WERI-Rb-1 (cell line): ENCODE measurements at regions not wholly inside any gene's neighbourhood (a gene's known extent, or its start where the extent isn't known, plus 50 kb on each side); places are given as distances from the start of the nearest gene placed in this dataset.

Experiments
- DNase-seq: peaks from one replicate; pipeline ENCODE4 v3.0.0-alpha.2; 2020
- H3K27ac ChIP-seq: fragments of 250-450 bp; sonication (Bioruptor Pico); 2 replicates; pipeline ENCODE4 v1.5.1; 2020; ENCODE audit warnings: mild to moderate bottlenecking, moderate library complexity
- H3K27me3 ChIP-seq: fragments of 250-450 bp; sonication (Bioruptor Pico); 2 replicates; pipeline ENCODE4 v1.5.1; 2021; ENCODE audit warnings: mild to moderate bottlenecking, low read depth, moderate library complexity; ENCODE audit not compliant: insufficient read depth, severe bottlenecking
- H3K36me3 ChIP-seq: fragments of 250-450 bp; sonication (Bioruptor Pico); 2 replicates; pipeline ENCODE4 v1.5.1; 2020; ENCODE audit warnings: mild to moderate bottlenecking, moderate library complexity
- H3K4me3 ChIP-seq: 2 replicates; pipeline ENCODE4 v1.5.1; 2011; ENCODE audit warnings: low read depth, mild to moderate bottlenecking, control low read depth, low read length
- H3K9me3 ChIP-seq: fragments of 250-450 bp; sonication (Bioruptor Pico); 2 replicates; pipeline ENCODE4 v1.5.1; 2021; ENCODE audit warnings: mild to moderate bottlenecking, moderate library complexity; ENCODE audit not compliant: severe bottlenecking
- CTCF ChIP-seq: IDR thresholded peaks from 2 replicates; pipeline ENCODE4 v1.5.1; 2011; ENCODE audit warnings: low read depth, mild to moderate bottlenecking, control low read depth, inconsistent platforms, low read length

- Histone ChIP-seq H3K4me3 (no peak overlapping the region), H3K9me3 (no peaks in the 10 kb centered on the region), H3K27me3 (no peaks in the 10 kb centered on the region), H3K27ac (no peak overlapping the region), H3K36me3 (no peaks in the 10 kb centered on the region)
- no peak for TF ChIP-seq CTCF
- DNase-seq: no peak
Measured at GRCh38 chr11:103842191-103842590, 194.2 kb upstream of the DDI1 start.

GRCh38 chr11:103842795-103843194 lies 193.6 kb upstream of the DDI1 start:
- Histone ChIP-seq H3K27me3 (no peaks in the 10 kb centered on the region), H3K36me3 (no peaks in the 10 kb centered on the region), H3K27ac (no peak overlapping the region), H3K9me3 (no peaks in the 10 kb centered on the region), H3K4me3 (no peak overlapping the region)
- no peak for TF ChIP-seq CTCF
- no peak for DNase-seq

GRCh38 chr11:103844327-103845215 lies 191.9 kb upstream of the DDI1 start:
- Histone ChIP-seq H3K27me3 (no peaks in the 10 kb centered on the region), H3K4me3 (no peak overlapping the region), H3K27ac (no peak overlapping the region)

GRCh38 chr11:103845331-103845730 lies 191.1 kb upstream of the DDI1 start:
- no peak for DNase-seq
- Histone ChIP-seq H3K9me3 (no peaks in the 10 kb centered on the region), H3K27me3 (no peaks in the 10 kb centered on the region), H3K4me3 (no peak overlapping the region), H3K27ac (no peak overlapping the region), H3K36me3 (no peaks in the 10 kb centered on the region)
- no peak for TF ChIP-seq CTCF

More at GRCh38 chr11:103844327-103845215, 191.9 kb upstream of the DDI1 start:
- DNase-seq: no peak
- Histone ChIP-seq H3K36me3 (no peaks in the 10 kb centered on the region), H3K9me3 (no peaks in the 10 kb centered on the region)
- TF ChIP-seq CTCF: no peak

GRCh38 chr11:103848686-103849085 lies 187.8 kb upstream of the DDI1 start:
- Histone ChIP-seq H3K27me3 (no peaks in the 10 kb centered on the region), H3K36me3 (no peaks in the 10 kb centered on the region), H3K9me3 (no peaks in the 10 kb centered on the region), H3K4me3 (no peak overlapping the region), H3K27ac (no peak overlapping the region)
- TF ChIP-seq CTCF: no peak
- DNase-seq: no peak
